A549 (cell line): ENCODE measurements at regions not wholly inside any gene's neighbourhood (a gene's known extent, or its start where the extent isn't known, plus 50 kb on each side); places are given as distances from the start of the nearest gene placed in this dataset.

Experiments
- ATAC-seq, 2 experiments: fragments of 200-7000 bp in 1 of 2; fragments of >200 bp in 1 of 2; cut with Nextera tagmentation in 1 of 2; cut with Tn5 transposase in 1 of 2; 3 replicates each; pipeline versions ENCODE4 v1.8.0 to v1.9.1; 2018 to 2020; ENCODE audit warnings: mild to moderate bottlenecking in 1 of 2, moderate library complexity in 1 of 2
- CTCF ChIA-PET: fragments of 300-600 bp; sonication (Branson Sonifier 250); formaldehyde crosslinking; extraction: SDS; loops from one replicate; lab custom pipeline; 2021; ENCODE audit warnings: antibody characterized with exemption, inconsistent platforms; lab: Yijun Ruan, JAX
- POLR2A ChIA-PET: fragments of 350-600 bp; formaldehyde crosslinking; extraction: SDS; loops from one replicate; lab custom pipeline; 2021; ENCODE audit warnings: antibody characterized with exemption, inconsistent platforms; lab: Yijun Ruan, JAX
- DNase-seq, 2 experiments: peaks; one replicate each; pipeline versions ENCODE4 v3.0.0 to v3.0.0-alpha.2; 2011 to 2016; ENCODE audit warnings: low read depth in 1 of 2, low spot score in 1 of 2
- FAIRE-seq: peaks from 2 replicates; lab custom pipeline; 2011; peaks lifted over from hg19 to GRCh38; lab: Jason Lieb, UNC
- H3K27ac ChIP-seq, 2 experiments: fragments of >200 bp; sonication (Bioruptor Twin); formaldehyde crosslinking; 3 replicates each; pipeline ENCODE4 v1.5.1; 2016 to 2017
- H3K4me1 ChIP-seq: fragments of >200 bp; sonication (Bioruptor Twin); formaldehyde crosslinking; 3 replicates; pipeline ENCODE4 v1.6.1; 2016
- H3K4me2 ChIP-seq: fragments of >200 bp; sonication (Bioruptor Twin); formaldehyde crosslinking; 3 replicates; pipeline ENCODE4 v1.6.1; 2016
- H3K4me3 ChIP-seq: fragments of >200 bp; sonication (Bioruptor Twin); formaldehyde crosslinking; 3 replicates; pipeline ENCODE4 v1.5.1; 2016
- H3K9me3 ChIP-seq: fragments of >200 bp; sonication (Bioruptor Twin); formaldehyde crosslinking; 3 replicates; pipeline ENCODE4 v1.6.1; 2016
- BCL3 ChIP-seq: fragments of >200 bp; sonication (Bioruptor Twin); formaldehyde crosslinking; IDR thresholded peaks from 3 replicates; pipeline ENCODE4 v1.6.1; 2016
- CBX2 ChIP-seq: fragments of 200-600 bp; sonication (generic); IDR thresholded peaks from 2 replicates; pipeline ENCODE4 v1.6.1; 2016; ENCODE audit warnings: low read depth, mild to moderate bottlenecking, borderline replicate concordance
- CEBPB ChIP-seq, 2 experiments: fragments of >200 bp in 1 of 2; sonication (Bioruptor Twin) in 1 of 2; formaldehyde crosslinking in 1 of 2; IDR thresholded peaks; 2 replicates each; pipeline ENCODE4 v1.6.1; 2012 to 2016
- CHD2 ChIP-seq: fragments of 150-350 bp; IDR thresholded peaks from 2 replicates; pipeline ENCODE4 v1.6.1; 2014; ENCODE audit warnings: low read length; ENCODE audit not compliant: partially characterized antibody
- E2F6 ChIP-seq: IDR thresholded peaks from 2 replicates; pipeline ENCODE4 v1.6.1; 2012; ENCODE audit warnings: low read depth, borderline replicate concordance
- EP300 ChIP-seq, 2 experiments: fragments of >200 bp; sonication (Bioruptor Twin); formaldehyde crosslinking; IDR thresholded peaks; 2 replicates in 1 of 2; 3 replicates in 1 of 2; pipeline ENCODE4 v1.6.1; 2016 to 2017
- FOSB ChIP-seq: fragments of 250-450 bp; sonication (Bioruptor Pico); IDR thresholded peaks from 2 replicates; pipeline ENCODE4 v1.5.0; 2020; ENCODE audit warnings: mild to moderate bottlenecking, moderate library complexity
- FOXS1 ChIP-seq: fragments of 250-450 bp; sonication (Bioruptor Pico); IDR thresholded peaks from 2 replicates; pipeline ENCODE4 v1.5.0; 2020; ENCODE audit warnings: mild to moderate bottlenecking, moderate library complexity
- GATA3 ChIP-seq: IDR thresholded peaks from 2 replicates; pipeline ENCODE4 v1.6.1; 2012; ENCODE audit warnings: borderline replicate concordance
- HES2 ChIP-seq: fragments of >200 bp; sonication (Bioruptor Twin); formaldehyde crosslinking; IDR thresholded peaks from 2 replicates; pipeline ENCODE4 v1.6.1; 2016
- HEYL ChIP-seq: fragments of 250-450 bp; sonication (Bioruptor Pico); IDR thresholded peaks from 2 replicates; pipeline ENCODE4 v1.8.0; 2021; ENCODE audit warnings: mild to moderate bottlenecking, moderate library complexity
- HOXA7 ChIP-seq: fragments of 250-450 bp; sonication (Bioruptor Pico); IDR thresholded peaks from 2 replicates; pipeline ENCODE4 v1.5.0; 2020; ENCODE audit warnings: mild to moderate bottlenecking, moderate library complexity
- KDM1A ChIP-seq: fragments of 200-600 bp; sonication (generic); IDR thresholded peaks from 2 replicates; pipeline ENCODE4 v1.6.1; 2016; ENCODE audit warnings: low read depth, mild to moderate bottlenecking
- MAX ChIP-seq: IDR thresholded peaks from 2 replicates; pipeline ENCODE4 v1.6.1; 2012
- MAZ ChIP-seq: fragments of 150-350 bp; IDR thresholded peaks from 2 replicates; pipeline ENCODE4 v1.6.1; 2014; ENCODE audit warnings: antibody characterized with exemption, low read depth, low read length, borderline replicate concordance
- NR3C1 ChIP-seq: fragments of >200 bp; sonication (Bioruptor Twin); formaldehyde crosslinking; IDR thresholded peaks from 3 replicates; pipeline ENCODE4 v1.6.1; 2017
- POLR2A ChIP-seq: IDR thresholded peaks from 2 replicates; pipeline ENCODE4 v1.6.1; 2012; ENCODE audit warnings: mild to moderate bottlenecking, low read length
- POLR2AphosphoS2 ChIP-seq: conservative IDR thresholded peaks from 2 replicates; pipeline ENCODE4 v1.6.1; 2012; ENCODE audit warnings: low read length, improper control_type of control experiment, inconsistent platforms
- RAD21 ChIP-seq, 2 experiments: fragments of >200 bp in 1 of 2; sonication (Bioruptor Twin) in 1 of 2; formaldehyde crosslinking in 1 of 2; IDR thresholded peaks in 1 of 2; conservative IDR thresholded peaks in 1 of 2; 2 replicates in 1 of 2; 3 replicates in 1 of 2; pipeline ENCODE4 v1.6.1; 2012 to 2018; ENCODE audit warnings: inconsistent platforms in 1 of 2
- REST ChIP-seq: fragments of 200-600 bp; sonication (generic); IDR thresholded peaks from 2 replicates; pipeline ENCODE4 v1.6.1; 2016; ENCODE audit warnings: antibody characterized with exemption, mild to moderate bottlenecking, moderate library complexity
- SMC3 ChIP-seq: fragments of >200 bp; sonication (Bioruptor Twin); formaldehyde crosslinking; IDR thresholded peaks from 3 replicates; pipeline ENCODE4 v1.6.1; 2018; ENCODE audit warnings: inconsistent platforms
- TP53 ChIP-seq: fragments of 250-450 bp; sonication (Bioruptor Pico); IDR thresholded peaks from 2 replicates; pipeline ENCODE4 v1.5.0; 2021; ENCODE audit warnings: mild to moderate bottlenecking, moderate library complexity
- ZC3H11A ChIP-seq: fragments of 450-650 bp; IDR thresholded peaks from 2 replicates; pipeline ENCODE4 v1.6.1; 2014; ENCODE audit warnings: antibody characterized with exemption, mild to moderate bottlenecking
- ZFP36 ChIP-seq: fragments of 450-650 bp; IDR thresholded peaks from 2 replicates; pipeline ENCODE4 v1.6.1; 2014; ENCODE audit warnings: borderline replicate concordance; ENCODE audit not compliant: partially characterized antibody
- ZNF302 ChIP-seq: fragments of 250-450 bp; sonication (Bioruptor Pico); IDR thresholded peaks from 2 replicates; pipeline ENCODE4 v1.9.0; 2021; ENCODE audit warnings: inconsistent platforms, mild to moderate bottlenecking, moderate library complexity
- ZSCAN20 ChIP-seq: fragments of 250-450 bp; sonication (Bioruptor Pico); IDR thresholded peaks from 2 replicates; pipeline ENCODE4 v1.8.0; 2022; ENCODE audit warnings: mild to moderate bottlenecking, moderate library complexity
- WGBS: methylation state at CpG from one replicate; pipeline ENCODE4 v1.1.6; 2017; ENCODE audit errors: missing lambda C conversion rate; 5-methylcytosine and 5-hydroxymethylcytosine counted together

GRCh38 chr13:112128331-112128610 is 61.3 kb downstream of the SOX1 start:
- FAIRE-seq: no peak
- no peak for ATAC-seq
- ChIA-PET POLR2A (no interaction called here), CTCF (no interaction called here)
- no peak overlapping the region for H3K4me3 ChIP-seq
- TF ChIP-seq HES2: no peak
- no peak for TF ChIP-seq FOSB (CRISPR knock-in tag)
- no peak for TF ChIP-seq REST
- TF ChIP-seq MAX: no peak
- TF ChIP-seq POLR2AphosphoS2: no peak
- TF ChIP-seq HOXA7 (CRISPR knock-in tag): no peak
- TF ChIP-seq RAD21 (conservative IDR thresholded peaks at IDR 0.05 in 1 of 2, IDR thresholded peaks at IDR 0.05 in 1 of 2): no peak
- no peak for TF ChIP-seq E2F6
- no peak for TF ChIP-seq ZNF302 (CRISPR knock-in tag)
- no peak for TF ChIP-seq POLR2A
- no peak for TF ChIP-seq ZFP36
- TF ChIP-seq CHD2: no peak
- no peak for TF ChIP-seq ZC3H11A
- TF ChIP-seq FOXS1 (CRISPR knock-in tag): no peak
- H3K4me2 ChIP-seq: no peak overlapping the region
- no peaks in the 10 kb centered on the region for H3K9me3 ChIP-seq
- WGBS: 8% methylated on average over 3 of the region's 8 CpGs
- no peak overlapping the region for H3K27ac ChIP-seq
- no peaks in the 10 kb centered on the region for H3K4me1 ChIP-seq
- no peak for DNase-seq

GRCh38 chr13:112130418-112130817 is 63.5 kb downstream of the SOX1 start:
- DNase-seq (no peak), FAIRE-seq (no peak), ATAC-seq (no peak)
- no peak overlapping the region for H3K27ac ChIP-seq
- ChIA-PET CTCF (no interaction called here), POLR2A (no interaction called here)
- TF ChIP-seq ZSCAN20 (CRISPR knock-in tag) (no peak), NR3C1 (no peak), SMC3 (no peak), TP53 (CRISPR knock-in tag) (no peak), MAZ (no peak), KDM1A (no peak), CEBPB (IDR thresholded peaks at IDR 0.05) (no peak)
- H3K4me3 ChIP-seq: no peak overlapping the region
- H3K4me1 ChIP-seq: no peaks in the 10 kb centered on the region
- no peak overlapping the region for H3K4me2 ChIP-seq
- WGBS: 54% methylated on average over 7 of the region's 7 CpGs
- no peaks in the 10 kb centered on the region for H3K9me3 ChIP-seq

- Histone ChIP-seq H3K9me3 (no peaks in the 10 kb centered on the region), H3K4me1 (no peaks in the 10 kb centered on the region), H3K4me2 (no peak overlapping the region), H3K27ac (no peak overlapping the region), H3K4me3 (no peak overlapping the region)
- POLR2A ChIA-PET: no interaction called here
- FAIRE-seq (no peak), ATAC-seq (no peak), DNase-seq (no peak)
- CTCF ChIA-PET: interaction anchor here (1.1 kb wide), 1 partner anchor 10 kb away, joined by 4 read pairs; no protein-coding TSS in a partner anchor
- WGBS: 37% methylated on average over 18 of the region's 25 CpGs
- TF ChIP-seq ZFP36 (no peak), HEYL (CRISPR knock-in tag) (no peak), E2F6 (no peak), GATA3 (no peak), HOXA7 (CRISPR knock-in tag) (no peak), CBX2 (no peak), BCL3 (no peak), EP300 (IDR thresholded peaks at IDR 0.05) (no peak)
Observed at GRCh38 chr13:112131081-112131712, 64.2 kb downstream of the SOX1 start.
